Left lung (tissue), 4 donors: ENCODE measurements at regions not wholly inside any gene's neighbourhood (a gene's known extent, or its start where the extent isn't known, plus 50 kb on each side); places are given as distances from the start of the nearest gene placed in this dataset.

ENCODE experiments used
- ATAC-seq: fragments of 200-7000 bp; cut with Tn5 transposase; one replicate; pipeline ENCODE4 v1.9.1; 2020; ENCODE audit warnings: moderate library complexity
- DNase-seq, 4 donors: peaks; one replicate each; pipeline ENCODE4 v3.0.0-alpha.2; 2013 to 2020
- H3K27ac ChIP-seq, 2 donors: fragments of 200-600 bp; sonication (generic) in 1 of 2; one replicate each; pipeline versions ENCODE4 v1.5.0 to v1.8.0; 2020 to 2021
- H3K27me3 ChIP-seq, 2 donors: fragments of 200-600 bp; sonication (generic) in 1 of 2; one replicate each; pipeline versions ENCODE4 v1.5.0 to v1.8.0; 2020 to 2021
- H3K36me3 ChIP-seq, 2 donors: fragments of 200-600 bp; sonication (generic) in 1 of 2; one replicate each; pipeline versions ENCODE4 v1.5.0 to v1.8.0; 2020 to 2021
- H3K4me1 ChIP-seq, 2 donors: fragments of 200-600 bp; one replicate each; pipeline ENCODE4 v1.8.0; 2021
- H3K4me3 ChIP-seq, 2 donors: fragments of 200-600 bp; sonication (generic) in 1 of 2; one replicate each; pipeline versions ENCODE4 v1.5.0 to v1.8.0; 2020 to 2021; ENCODE audit warnings: mild to moderate bottlenecking in 1 of 2
- H3K9me3 ChIP-seq, 2 donors: fragments of 200-600 bp; sonication (generic) in 1 of 2; one replicate each; pipeline versions ENCODE4 v1.5.0 to v1.8.0; 2020 to 2021
- intact Hi-C, 2 donors: fragments of 100-400 bp; cut with DNase I; formaldehyde crosslinking; loops; one replicate each; pipeline versions ENCODE4 v1.11.2 to v1.14.2; 2022
- TF ChIP-seq, protein P1 (sequence below), 2 donors: fragments of 200-600 bp; sonication (generic) in 1 of 2; IDR thresholded peaks; one replicate each; pipeline versions ENCODE4 v1.5.0 to v1.8.0; 2021; ENCODE audit warnings: antibody characterized with exemption in 2 of 2
- donor health status: DM: no; HTN: yes; CAD: no.
- donor health status: DM: no; HTN: no; CAD: no.

GRCh38 chr3:26343647-26344046 is 278.9 kb upstream of the LRRC3B start:
- H3K36me3 ChIP-seq = no peaks in the 10 kb centered on the region
- intact Hi-C loops = no loop called here
- DNase-seq (no peak), ATAC-seq (no peak)
- TF ChIP-seq, protein P1, sequence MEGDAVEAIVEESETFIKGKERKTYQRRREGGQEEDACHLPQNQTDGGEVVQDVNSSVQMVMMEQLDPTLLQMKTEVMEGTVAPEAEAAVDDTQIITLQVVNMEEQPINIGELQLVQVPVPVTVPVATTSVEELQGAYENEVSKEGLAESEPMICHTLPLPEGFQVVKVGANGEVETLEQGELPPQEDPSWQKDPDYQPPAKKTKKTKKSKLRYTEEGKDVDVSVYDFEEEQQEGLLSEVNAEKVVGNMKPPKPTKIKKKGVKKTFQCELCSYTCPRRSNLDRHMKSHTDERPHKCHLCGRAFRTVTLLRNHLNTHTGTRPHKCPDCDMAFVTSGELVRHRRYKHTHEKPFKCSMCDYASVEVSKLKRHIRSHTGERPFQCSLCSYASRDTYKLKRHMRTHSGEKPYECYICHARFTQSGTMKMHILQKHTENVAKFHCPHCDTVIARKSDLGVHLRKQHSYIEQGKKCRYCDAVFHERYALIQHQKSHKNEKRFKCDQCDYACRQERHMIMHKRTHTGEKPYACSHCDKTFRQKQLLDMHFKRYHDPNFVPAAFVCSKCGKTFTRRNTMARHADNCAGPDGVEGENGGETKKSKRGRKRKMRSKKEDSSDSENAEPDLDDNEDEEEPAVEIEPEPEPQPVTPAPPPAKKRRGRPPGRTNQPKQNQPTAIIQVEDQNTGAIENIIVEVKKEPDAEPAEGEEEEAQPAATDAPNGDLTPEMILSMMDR (IDR thresholded peaks at IDR 0.05) = no peak
- H3K4me3 ChIP-seq = no peak overlapping the region
- H3K27ac ChIP-seq = no peak overlapping the region
- H3K27me3 ChIP-seq = no peaks in the 10 kb centered on the region
- peaks cover 0 to 24% of the 10 kb centered on the region in 2 donors for H3K9me3 ChIP-seq
- H3K4me1 ChIP-seq = no peaks in the 10 kb centered on the region

GRCh38 chr3:26345613-26346012 is 277.0 kb upstream of the LRRC3B start:
- Histone ChIP-seq H3K27ac (no peak overlapping the region), H3K27me3 (no peaks in the 10 kb centered on the region), H3K4me1 (no peaks in the 10 kb centered on the region), H3K4me3 (no peak overlapping the region), H3K9me3 (peaks cover 0 to 37% of the 10 kb centered on the region in 2 donors), H3K36me3 (no peaks in the 10 kb centered on the region)
- DNase-seq (no peak), ATAC-seq (no peak)
- intact Hi-C loops = no loop called here
- TF ChIP-seq, protein P1 (IDR thresholded peaks at IDR 0.05) = no peak

- no peak for ATAC-seq
- no peaks in the 10 kb centered on the region for H3K27me3 ChIP-seq
- no peaks in the 10 kb centered on the region for H3K4me1 ChIP-seq
- H3K9me3 ChIP-seq = peaks cover 0 to 46% of the 10 kb centered on the region in 2 donors
- H3K36me3 ChIP-seq = no peaks in the 10 kb centered on the region
- intact Hi-C loops = no loop called here
- DNase-seq = no peak
- H3K27ac ChIP-seq = no peak overlapping the region
- TF ChIP-seq, protein P1 (IDR thresholded peaks at IDR 0.05) = no peak
- H3K4me3 ChIP-seq = no peak overlapping the region
Measured at GRCh38 chr3:26346497-26346896, 276.1 kb upstream of the LRRC3B start.

- ATAC-seq (no peak), DNase-seq (no peak)
- TF ChIP-seq, protein P1 (IDR thresholded peaks at IDR 0.05) = no peak
- Histone ChIP-seq H3K36me3 (no peaks in the 10 kb centered on the region), H3K4me3 (no peak overlapping the region), H3K4me1 (no peaks in the 10 kb centered on the region), H3K27me3 (no peaks in the 10 kb centered on the region), H3K9me3 (peaks cover 0 to 48% of the 10 kb centered on the region in 2 donors), H3K27ac (no peak overlapping the region)
- intact Hi-C loops = no loop called here
Measured at GRCh38 chr3:26347150-26347549, 275.4 kb upstream of the LRRC3B start.

- Histone ChIP-seq H3K4me1 (no peaks in the 10 kb centered on the region), H3K27ac (no peak overlapping the region), H3K9me3 (peaks cover 0 to 44% of the 10 kb centered on the region in 2 donors), H3K4me3 (no peak overlapping the region), H3K27me3 (no peaks in the 10 kb centered on the region), H3K36me3 (no peaks in the 10 kb centered on the region)
- intact Hi-C loops = no loop called here
- TF ChIP-seq, protein P1 (IDR thresholded peaks at IDR 0.05) = no peak
- DNase-seq (no peak), ATAC-seq (no peak)
Measured at GRCh38 chr3:26350853-26351252, 271.7 kb upstream of the LRRC3B start.
